Urothelium cell line (cell line): ENCODE measurements at regions not wholly inside any gene's neighbourhood (a gene's known extent, or its start where the extent isn't known, plus 50 kb on each side); places are given as distances from the start of the nearest gene placed in this dataset.
"Not testable (repeated sequence)": the region's sequence is repeated elsewhere in the genome, so short reads cannot be mapped to it uniquely, and the experiment has no call there.

Source experiments
- DNase-seq: peaks from one replicate; pipeline ENCODE4 v3.0.0; 2011; ENCODE audit warnings: low spot score, mixed read lengths
- FAIRE-seq: peaks from 2 replicates; lab custom pipeline; 2011; peaks lifted over from hg19 to GRCh38; lab: Jason Lieb, UNC

GRCh38 chr18:59980188-59980637 is 80.4 kb downstream of the PMAIP1 start:
- no peak for DNase-seq
- FAIRE-seq, result no peak

- no peak for FAIRE-seq
- DNase-seq, result no peak
These were observed 72.2 kb downstream of the PMAIP1 start for GRCh38 chr18:59971871-59972428.

GRCh38 chr18:59971144-59971543 is 71.3 kb downstream of the PMAIP1 start:
- FAIRE-seq, DNase-seq: not testable (repeated sequence)

DNA sequence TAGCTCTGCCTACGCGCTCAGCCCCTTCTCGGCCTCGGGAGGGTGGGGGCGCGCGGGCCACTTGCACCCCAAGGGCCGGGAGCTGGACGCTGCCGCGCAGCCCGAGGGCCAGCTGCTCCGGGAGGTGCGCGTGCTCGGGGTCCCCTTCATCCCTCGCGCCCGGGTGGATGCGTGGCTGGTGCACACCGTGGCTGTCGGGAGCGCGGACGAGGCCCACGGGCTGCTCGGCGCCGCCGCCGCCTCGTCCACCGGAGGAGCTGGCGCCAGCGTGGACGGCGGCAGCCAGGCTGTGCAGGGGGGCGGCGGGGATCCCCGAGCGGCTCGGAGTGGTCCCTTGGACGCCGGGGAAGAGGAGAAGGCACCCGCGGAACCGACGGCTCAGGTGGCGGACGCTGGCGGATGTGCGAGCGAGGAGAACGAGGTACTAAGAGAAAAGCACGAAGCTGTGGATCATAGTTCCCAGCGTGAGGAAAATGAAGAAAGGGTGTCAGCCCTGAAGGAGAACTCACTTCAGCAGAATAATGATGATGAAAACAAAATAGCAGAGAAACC is 69.8 kb downstream of the PMAIP1 start:
- not testable (repeated sequence) for FAIRE-seq, DNase-seq

DNA sequence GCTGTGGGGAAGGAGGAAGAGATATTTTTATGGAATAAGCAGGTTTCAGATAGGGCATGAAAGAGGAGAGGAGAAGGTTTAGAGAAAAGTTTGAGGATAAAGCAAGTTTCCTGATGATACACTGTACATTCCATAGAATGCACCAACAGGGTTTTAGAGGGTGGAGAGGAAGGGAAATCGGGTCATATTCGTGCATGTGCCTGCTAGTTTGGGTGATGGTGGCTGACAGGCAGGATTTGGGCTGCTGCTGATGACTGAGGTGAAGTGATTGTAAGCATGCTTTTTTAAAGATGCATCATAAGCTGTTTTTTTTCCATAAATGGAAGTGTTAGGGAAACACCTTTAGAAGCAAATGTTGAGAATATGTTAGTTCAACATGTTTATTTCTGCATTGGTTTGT is 68.8 kb downstream of the PMAIP1 start:
- FAIRE-seq, result no peak
- DNase-seq, result no peak

DNA sequence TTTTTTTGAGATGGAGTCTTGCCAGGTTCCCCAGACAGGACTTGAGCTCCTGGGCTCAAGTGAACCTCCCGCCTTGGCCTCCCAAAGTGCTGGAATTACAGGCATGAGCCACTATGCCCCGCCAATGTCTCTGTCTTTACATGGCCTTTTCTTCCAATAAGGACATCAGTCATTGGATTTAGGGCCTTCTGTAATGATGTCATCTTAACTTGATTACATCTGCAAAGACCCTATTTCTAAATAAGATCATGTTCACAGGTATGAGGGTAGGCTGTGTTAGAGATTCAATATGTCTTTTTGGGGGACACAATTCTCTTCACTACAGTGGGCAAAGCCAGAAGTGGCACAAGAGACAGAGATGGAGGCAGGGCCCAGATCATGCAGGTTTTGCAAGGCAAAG is 68.1 kb downstream of the PMAIP1 start:
- no peak for FAIRE-seq
- DNase-seq, result no peak

DNA sequence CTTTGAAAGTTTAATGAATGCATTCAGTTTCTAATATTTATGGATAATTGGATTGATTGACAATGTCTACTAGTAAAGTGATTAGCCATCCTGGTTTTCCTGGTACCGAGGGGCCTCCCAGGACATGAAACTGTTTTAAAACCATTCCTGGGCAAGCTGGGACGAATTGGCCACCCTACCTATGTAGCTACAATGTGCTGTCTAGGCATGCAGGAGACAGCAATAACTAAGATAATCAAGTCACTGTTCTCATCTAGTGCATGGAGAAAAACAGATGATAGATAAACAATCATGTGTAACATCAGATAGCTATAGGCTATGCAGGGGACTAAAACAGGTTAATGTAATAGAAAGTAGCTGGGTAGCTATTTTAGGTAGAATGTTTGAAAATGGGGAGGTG is 67.1 kb downstream of the PMAIP1 start:
- no peak for DNase-seq
- no peak for FAIRE-seq

DNA sequence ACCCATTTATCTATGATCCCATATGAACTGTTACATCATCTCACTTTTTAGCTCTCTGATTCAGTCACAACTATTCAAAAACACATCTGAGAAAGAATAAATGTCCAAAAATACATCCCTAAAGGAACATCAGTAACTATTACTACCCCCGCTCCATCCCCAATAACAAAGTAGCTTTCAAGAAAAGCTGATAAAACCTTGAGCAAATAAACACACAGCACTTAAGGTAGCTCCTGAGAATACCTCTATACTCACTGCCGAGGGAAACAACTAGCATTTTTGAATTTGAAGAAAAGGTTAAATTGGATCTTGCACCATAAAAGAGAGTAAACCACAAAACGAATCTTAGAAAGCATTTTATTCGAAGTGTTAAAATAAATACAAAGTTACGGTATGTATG is 63.4 kb downstream of the PMAIP1 start:
- DNase-seq, result no peak
- FAIRE-seq, result no peak

DNA sequence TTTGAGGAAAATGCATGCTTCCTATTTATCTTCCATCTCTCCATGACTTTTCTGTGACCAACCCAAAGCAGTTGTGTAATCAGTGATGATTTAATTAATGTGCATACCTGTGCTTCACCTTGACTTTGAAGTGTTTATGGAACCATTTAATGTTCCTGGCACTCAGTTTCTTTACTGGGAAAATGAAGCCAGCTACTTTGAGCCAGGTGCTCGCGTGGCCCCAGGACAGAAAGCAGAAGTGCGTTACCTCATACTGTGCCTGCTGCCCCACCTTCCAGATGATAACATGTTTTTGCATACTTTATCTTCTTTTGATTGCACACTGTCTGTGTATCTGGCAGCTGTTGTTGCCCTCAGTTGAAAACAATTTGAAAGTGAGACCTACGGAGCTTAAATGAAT is 61.3 kb downstream of the PMAIP1 start:
- no peak for FAIRE-seq
- DNase-seq, result no peak

- DNase-seq (no peak), FAIRE-seq (no peak)
These were observed 60.5 kb downstream of the PMAIP1 start for GRCh38 chr18:59960272-59960671.

DNA sequence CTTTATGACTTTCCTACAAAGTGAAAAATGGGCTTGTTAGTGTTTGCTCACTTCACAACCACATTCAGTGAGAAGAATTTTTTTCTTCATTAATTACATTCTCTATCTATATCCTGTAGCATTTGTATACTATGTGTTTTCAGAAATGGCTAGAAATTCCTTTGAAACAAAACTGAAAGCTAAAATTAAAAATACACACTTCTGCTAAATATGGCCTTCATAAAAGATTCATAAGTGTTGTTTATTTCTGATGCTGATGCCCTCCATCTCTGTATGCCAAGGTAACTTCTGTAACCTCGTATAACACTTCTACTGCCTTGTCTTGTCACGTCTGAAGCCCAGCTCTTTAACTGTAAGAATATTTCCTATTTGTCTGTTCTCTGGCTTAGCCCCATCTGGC is 59.8 kb downstream of the PMAIP1 start:
- DNase-seq (no peak), FAIRE-seq (no peak)

DNA sequence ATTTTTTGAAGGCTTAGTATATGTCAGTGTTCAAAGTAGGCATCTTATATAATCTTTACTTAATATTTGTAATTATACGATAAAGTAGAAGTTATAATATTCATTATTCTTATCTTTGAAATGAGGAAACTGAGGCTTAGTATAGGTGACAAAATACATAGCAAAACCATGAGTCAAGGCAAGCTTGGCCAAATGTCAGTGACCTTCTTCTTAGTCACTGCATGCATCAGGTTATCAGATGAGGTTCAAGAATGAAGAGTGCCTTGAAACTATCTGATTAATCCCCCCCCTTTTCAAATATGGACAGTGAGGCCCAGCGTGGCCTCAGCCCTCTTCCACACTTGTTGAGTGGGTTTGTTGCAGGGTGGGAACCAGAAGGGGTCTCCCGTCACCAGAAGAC is 59.3 kb downstream of the PMAIP1 start:
- no peak for DNase-seq
- no peak for FAIRE-seq

GRCh38 chr18:59957957-59958356 is 58.2 kb downstream of the PMAIP1 start:
- DNase-seq (peak; percentile 52), FAIRE-seq (no peak)

DNA sequence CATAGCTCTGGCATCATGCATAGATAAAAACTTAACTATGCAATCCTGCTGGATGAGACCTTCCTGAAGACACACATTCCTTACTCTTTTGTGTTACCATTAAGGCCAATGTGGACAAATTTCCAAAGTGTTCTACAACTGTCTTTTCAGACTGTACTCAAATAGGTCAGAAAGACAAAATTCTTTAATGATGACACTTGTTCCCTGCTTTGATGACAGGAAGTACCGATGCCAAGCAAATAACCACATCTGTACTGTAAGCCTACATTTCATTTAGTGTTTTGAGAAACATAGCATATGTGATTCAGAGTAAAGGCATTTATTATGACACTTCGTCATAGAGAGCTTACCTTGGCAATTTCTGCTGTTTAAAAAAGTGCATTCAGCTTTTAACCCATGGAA is 55.0 kb downstream of the PMAIP1 start:
- FAIRE-seq (no peak), DNase-seq (peak; percentile 40)

DNA sequence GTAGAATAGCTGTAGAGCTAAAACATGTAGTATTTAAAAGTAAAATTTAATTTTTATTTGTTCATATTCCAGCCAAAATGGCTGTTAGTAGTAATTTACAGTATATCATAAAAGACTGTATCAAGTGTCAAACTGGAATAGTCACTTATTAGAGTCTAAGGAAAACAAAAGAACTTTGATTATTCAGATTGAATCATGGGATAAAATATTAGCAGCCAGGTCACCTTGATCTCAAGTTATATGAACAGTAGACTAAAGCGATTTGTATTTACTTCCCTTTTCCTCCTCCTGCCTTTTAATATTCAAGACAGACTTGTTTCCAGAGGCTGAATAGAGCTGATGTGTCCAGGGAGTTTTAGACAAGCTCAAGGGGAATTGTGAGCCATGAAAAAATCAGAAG is 54.4 kb downstream of the PMAIP1 start:
- FAIRE-seq, result no peak
- DNase-seq, result no peak
